Hematopoietic multipotent progenitor cell treated with erythropoietin and hydrocortisone succinate and interleukin-3 and kit ligand, for 4 days (in vitro differentiated cells): ENCODE measurements at regions not wholly inside any gene's neighbourhood (a gene's known extent, or its start where the extent isn't known, plus 50 kb on each side); places are given as distances from the start of the nearest gene placed in this dataset.
"Not testable (repeated sequence)": the region's sequence is repeated elsewhere in the genome, so short reads cannot be mapped to it uniquely, and the experiment has no call there.

ENCODE experiments used
- DNase-seq: peaks from one replicate; pipeline ENCODE4 v3.0.0-alpha.2; 2015

- no peak for DNase-seq
Measured at GRCh38 chr16:6714510-6714909, 618.1 kb upstream of the RBFOX1 start.

- DNase-seq, result no peak
Measured at GRCh38 chr16:6709736-6710135, 622.9 kb upstream of the RBFOX1 start.

GRCh38 chr16:6708576-6709215 lies 623.9 kb upstream of the RBFOX1 start:
- DNase-seq, result no peak

- DNase-seq, result no peak
Measured at GRCh38 chr16:6704306-6704930, 628.2 kb upstream of the RBFOX1 start.

- DNase-seq, result no peak
Measured at GRCh38 chr16:6701096-6701495, 631.5 kb upstream of the RBFOX1 start.

- no peak for DNase-seq
Measured at GRCh38 chr16:6698548-6698947, 634.1 kb upstream of the RBFOX1 start.

GRCh38 chr16:6695666-6696065 lies 637.0 kb upstream of the RBFOX1 start:
- no peak for DNase-seq

- no peak for DNase-seq
Measured at GRCh38 chr16:6694636-6695035, 638.0 kb upstream of the RBFOX1 start.

GRCh38 chr16:6693418-6693817 lies 639.2 kb upstream of the RBFOX1 start:
- DNase-seq, result not testable (repeated sequence)

GRCh38 chr16:6692874-6693273 lies 639.8 kb upstream of the RBFOX1 start:
- no peak for DNase-seq

- no peak for DNase-seq
Measured at GRCh38 chr16:6690741-6691140, 641.9 kb upstream of the RBFOX1 start.

- no peak for DNase-seq
Measured at GRCh38 chr16:6689643-6690042, 643.0 kb upstream of the RBFOX1 start.

GRCh38 chr16:6687593-6687992 lies 645.1 kb upstream of the RBFOX1 start:
- DNase-seq, result peak; percentile 1

GRCh38 chr16:6684076-6684673 lies 648.5 kb upstream of the RBFOX1 start:
- DNase-seq, result peak; percentile 63

- DNase-seq, result peak; percentile 75
Measured at GRCh38 chr16:6682142-6682811, 650.4 kb upstream of the RBFOX1 start.

GRCh38 chr16:6678586-6678985 lies 654.1 kb upstream of the RBFOX1 start:
- no peak for DNase-seq

- DNase-seq, result no peak
Measured at GRCh38 chr16:6674071-6674470, 658.6 kb upstream of the RBFOX1 start.

GRCh38 chr16:6672507-6672906 lies 660.1 kb upstream of the RBFOX1 start:
- no peak for DNase-seq

- no peak for DNase-seq
Measured at GRCh38 chr16:6667393-6667792, 665.3 kb upstream of the RBFOX1 start.

GRCh38 chr16:6665126-6665525 lies 667.5 kb upstream of the RBFOX1 start:
- DNase-seq, result no peak

- DNase-seq, result no peak
Measured at GRCh38 chr16:6663668-6664067, 669.0 kb upstream of the RBFOX1 start.

- DNase-seq, result no peak
Measured at GRCh38 chr16:6656760-6657159, 675.9 kb upstream of the RBFOX1 start.

GRCh38 chr16:6646891-6647290 lies 685.8 kb upstream of the RBFOX1 start:
- DNase-seq, result no peak
